ENCODE measurements at regions not wholly inside any gene's neighbourhood (a gene's known extent, or its start where the extent isn't known, plus 50 kb on each side); places are given as distances from the start of the nearest gene placed in this dataset.

GRCh38 chr2:147076634-147077033 is 768.2 kb upstream of the ACVR2A start:
- TF ChIP-seq SP3 (tag by site-specific recombination; IDR thresholded peaks at IDR 0.05): no peak
- TF ChIP-seq MEIS1 (CRISPR knock-in tag; IDR thresholded peaks at IDR 0.05; ENCODE audit: borderline replicate concordance): no peak
- TF ChIP-seq ATF2 (tag by site-specific recombination; IDR thresholded peaks at IDR 0.05; ENCODE audit: low read depth): no peak
- TF ChIP-seq YY2 (tag by site-specific recombination; IDR thresholded peaks at IDR 0.05): no peak
- TF ChIP-seq ZNF626 (tag by site-specific recombination; IDR thresholded peaks at IDR 0.05): no peak
- TF ChIP-seq ZNF501 (tag by site-specific recombination; IDR thresholded peaks at IDR 0.05): no peak
- no peak for TF ChIP-seq ZNF10 (tag by site-specific recombination; IDR thresholded peaks at IDR 0.05)
- TF ChIP-seq IKZF3 (tag by site-specific recombination; IDR thresholded peaks at IDR 0.05): no peak
- TF ChIP-seq ZNF16 (tag by site-specific recombination; IDR thresholded peaks at IDR 0.05; ENCODE audit: low read depth): no peak
- TF ChIP-seq SCRT2 (tag by site-specific recombination; IDR thresholded peaks at IDR 0.05): no peak
- H3K36me3 ChIP-seq (ENCODE audit: control insufficient read depth in 2 of 2, insufficient read depth in 1 of 2, low read length in 2 of 2): no peaks in the 10 kb centered on the region
- H3K4me1 ChIP-seq (ENCODE audit: control insufficient read depth, insufficient read depth, low read length): no peaks in the 10 kb centered on the region
- no peak overlapping the region for H3K27ac ChIP-seq (ENCODE audit: extremely low read depth, low read depth, low read length)
- POLR2A ChIA-PET: no interaction called here
- H3K4me3 ChIP-seq (ENCODE audit: low read depth, low read length): no peak overlapping the region
- no peaks in the 10 kb centered on the region for H3K9me3 ChIP-seq (ENCODE audit: control insufficient read depth, insufficient read depth, low read depth, low read length)
- CTCF ChIA-PET: no interaction called here

GRCh38 chr2:147068071-147068470 is 776.8 kb upstream of the ACVR2A start:
- ChIA-PET CTCF (interaction anchor here (0.6 to 1.5 kb wide), 3 partner anchors 15 to 99 kb away, joined by 4 to 7 read pairs (median 6); no protein-coding TSS in a partner anchor), POLR2A (no interaction called here)
- no peak overlapping the region for H3K4me3 ChIP-seq (ENCODE audit: low read depth, low read length)
- no peak for TF ChIP-seq ZNF837 (tag by site-specific recombination; IDR thresholded peaks at IDR 0.05)
- no peak for TF ChIP-seq ZNF549 (tag by site-specific recombination; IDR thresholded peaks at IDR 0.05)
- no peak for TF ChIP-seq ZBTB26 (tag by site-specific recombination; optimal IDR thresholded peaks at IDR 0.05)
- TF ChIP-seq ZNF350 (tag by site-specific recombination; IDR thresholded peaks at IDR 0.05): no peak
- TF ChIP-seq ZNF529 (tag by site-specific recombination; IDR thresholded peaks at IDR 0.05; ENCODE audit: insufficient replicate concordance): no peak
- no peak for TF ChIP-seq TCF7L2 (IDR thresholded peaks at IDR 0.05; ENCODE audit: borderline replicate concordance, low read depth, low read length)
- no peak for TF ChIP-seq ZFP3 (tag by site-specific recombination; IDR thresholded peaks at IDR 0.05; ENCODE audit: low read depth)
- TF ChIP-seq ZNF521 (tag by site-specific recombination; IDR thresholded peaks at IDR 0.05): no peak
- TF ChIP-seq GFI1B (tag by site-specific recombination; IDR thresholded peaks at IDR 0.05): no peak
- TF ChIP-seq ZNF843 (tag by site-specific recombination; IDR thresholded peaks at IDR 0.05): no peak
- TF ChIP-seq ZNF324 (tag by site-specific recombination; IDR thresholded peaks at IDR 0.05): no peak
- no peak for TF ChIP-seq ZNF223 (tag by site-specific recombination; IDR thresholded peaks at IDR 0.05)
- TF ChIP-seq ZNF514 (tag by site-specific recombination; IDR thresholded peaks at IDR 0.05): no peak
- no peak for TF ChIP-seq ZNF133 (tag by site-specific recombination; IDR thresholded peaks at IDR 0.05)
- no peak for TF ChIP-seq ZNF175 (tag by site-specific recombination; IDR thresholded peaks at IDR 0.05)
- TF ChIP-seq WT1 (tag by site-specific recombination; IDR thresholded peaks at IDR 0.05): no peak
- no peak for TF ChIP-seq KLF1 (tag by site-specific recombination; IDR thresholded peaks at IDR 0.05)
- no peaks in the 10 kb centered on the region for H3K36me3 ChIP-seq (ENCODE audit: control insufficient read depth in 2 of 2, insufficient read depth in 1 of 2, low read length in 2 of 2)
- no peak overlapping the region for H3K27ac ChIP-seq (ENCODE audit: extremely low read depth, low read depth, low read length)
- H3K4me1 ChIP-seq (ENCODE audit: control insufficient read depth, insufficient read depth, low read length): no peaks in the 10 kb centered on the region
- no peaks in the 10 kb centered on the region for H3K9me3 ChIP-seq (ENCODE audit: control insufficient read depth, insufficient read depth, low read depth, low read length)

Data from HEK293 (cell line).